ENCODE measurements at regions not wholly inside any gene's neighbourhood (a gene's known extent, or its start where the extent isn't known, plus 50 kb on each side); places are given as distances from the start of the nearest gene placed in this dataset.

GRCh38 chr4:156615066-156615531 lies 356.5 kb downstream of the PDGFC start:
- TF ChIP-seq CTCF (IDR thresholded peaks at IDR 0.05) (no peak), POLR2A (IDR thresholded peaks at IDR 0.05) (no peak)

All from body of pancreas (tissue), 4 donors.